Mesenchymal stem cell (in vitro differentiated cells and primary cell): ENCODE measurements at regions not wholly inside any gene's neighbourhood (a gene's known extent, or its start where the extent isn't known, plus 50 kb on each side); places are given as distances from the start of the nearest gene placed in this dataset.

Experiments
- DNase-seq: peaks from one replicate; pipeline ENCODE4 v3.0.0-alpha.2; 2013
- H2AFZ ChIP-seq: one replicate; pipeline ENCODE4 v1.6.1; 2013; ENCODE audit warnings: low read depth, mild to moderate bottlenecking, control low read depth, inconsistent platforms, low read length, moderate library complexity
- H2AK5ac ChIP-seq: 2 replicates; pipeline ENCODE4 v1.6.1; 2013; ENCODE audit warnings: low read length, moderate library complexity, mild to moderate bottlenecking, inconsistent platforms; ENCODE audit not compliant: severe bottlenecking
- H2BK120ac ChIP-seq: one replicate; pipeline ENCODE4 v1.6.1; 2013; ENCODE audit warnings: low read depth, mild to moderate bottlenecking, inconsistent platforms, low read length, moderate library complexity
- H2BK12ac ChIP-seq, 2 experiments: one replicate each; pipeline ENCODE4 v1.6.1; 2013; ENCODE audit warnings: inconsistent platforms in 2 of 2, low read length in 2 of 2, mild to moderate bottlenecking in 2 of 2, moderate library complexity in 2 of 2, control low read depth in 1 of 2
- H2BK15ac ChIP-seq: one replicate; pipeline ENCODE4 v1.6.1; 2013; ENCODE audit warnings: mild to moderate bottlenecking, low read depth, inconsistent platforms; ENCODE audit not compliant: poor library complexity, severe bottlenecking
- H2BK5ac ChIP-seq: 2 replicates; pipeline ENCODE4 v1.6.1; 2013; ENCODE audit warnings: low read depth, mild to moderate bottlenecking, low read length, control low read depth, inconsistent platforms; ENCODE audit not compliant: poor library complexity, severe bottlenecking
- H3K14ac ChIP-seq, 2 experiments: one replicate each; pipeline ENCODE4 v1.6.1; 2013; ENCODE audit warnings: inconsistent platforms in 2 of 2, low read length in 2 of 2, control low read depth in 1 of 2, mild to moderate bottlenecking in 1 of 2, moderate library complexity in 1 of 2
- H3K18ac ChIP-seq, 2 experiments: one replicate each; pipeline ENCODE4 v1.6.1; 2013; ENCODE audit warnings: inconsistent platforms in 2 of 2, low read length in 2 of 2, control low read depth in 1 of 2, low read depth in 1 of 2, mild to moderate bottlenecking in 1 of 2
- H3K23ac ChIP-seq, 2 experiments: one replicate each; pipeline ENCODE4 v1.6.1; 2013; ENCODE audit warnings: inconsistent platforms in 2 of 2, low read length in 2 of 2, mild to moderate bottlenecking in 2 of 2, moderate library complexity in 2 of 2, control low read depth in 1 of 2
- H3K27ac ChIP-seq: 2 replicates; pipeline ENCODE4 v1.5.1; 2013; ENCODE audit warnings: mild to moderate bottlenecking, moderate library complexity, low read length, control low read depth, inconsistent platforms; ENCODE audit not compliant: poor library complexity, severe bottlenecking
- H3K27me3 ChIP-seq, 2 experiments: 2 replicates each; pipeline versions ENCODE4 v1.6.1 to v1.7.0; 2013; ENCODE audit warnings: low read length in 2 of 2, mild to moderate bottlenecking in 2 of 2, moderate library complexity in 2 of 2, control low read depth in 1 of 2, inconsistent platforms in 1 of 2; ENCODE audit not compliant: control insufficient read depth in 1 of 2, insufficient read depth in 1 of 2
- H3K36me3 ChIP-seq, 2 experiments: 2 replicates each; pipeline versions ENCODE4 v1.6.1 to v1.7.0; 2013; ENCODE audit warnings: low read length in 2 of 2, control low read depth in 1 of 2, inconsistent platforms in 1 of 2, low read depth in 1 of 2, mild to moderate bottlenecking in 1 of 2; ENCODE audit not compliant: insufficient read depth in 2 of 2, control insufficient read depth in 1 of 2
- H3K4ac ChIP-seq, 2 experiments: one replicate each; pipeline ENCODE4 v1.6.1; 2013; ENCODE audit warnings: inconsistent platforms in 2 of 2, low read length in 2 of 2, mild to moderate bottlenecking in 2 of 2, moderate library complexity in 2 of 2, control low read depth in 1 of 2, low read depth in 1 of 2
- H3K4me1 ChIP-seq: 2 replicates; pipeline ENCODE4 v1.6.1; 2013; ENCODE audit warnings: low read depth, low read length, control low read depth; ENCODE audit not compliant: control insufficient read depth, insufficient read depth
- H3K4me2 ChIP-seq: 2 replicates; pipeline ENCODE4 v1.6.1; 2013; ENCODE audit warnings: low read length, mild to moderate bottlenecking, inconsistent platforms; ENCODE audit not compliant: poor library complexity, severe bottlenecking
- H3K4me3 ChIP-seq, 2 experiments: 2 replicates each; pipeline versions ENCODE4 v1.5.1 to v1.7.0; 2013; ENCODE audit warnings: low read length in 2 of 2, mild to moderate bottlenecking in 2 of 2, control low read depth in 1 of 2, low read depth in 1 of 2; ENCODE audit not compliant: insufficient read depth in 1 of 2
- H3K79me1 ChIP-seq: replicated peaks from 2 replicates; pipeline ENCODE4 v1.6.1; 2013; ENCODE audit warnings: mild to moderate bottlenecking, control low read depth, low read length, inconsistent platforms; ENCODE audit not compliant: poor library complexity, severe bottlenecking
- H3K9ac ChIP-seq: 2 replicates; pipeline ENCODE4 v1.7.0; 2013; ENCODE audit warnings: mild to moderate bottlenecking, low read length, moderate library complexity
- H3K9me3 ChIP-seq: 2 replicates; pipeline ENCODE4 v1.7.0; 2013; ENCODE audit warnings: mild to moderate bottlenecking, low read length; ENCODE audit not compliant: control insufficient read depth
- H4K8ac ChIP-seq: one replicate; pipeline ENCODE4 v1.6.1; 2013; ENCODE audit warnings: inconsistent platforms, mild to moderate bottlenecking, low read length, moderate library complexity
- H4K91ac ChIP-seq: one replicate; pipeline ENCODE4 v1.6.1; 2013; ENCODE audit warnings: mild to moderate bottlenecking, low read length, inconsistent platforms
- WGBS: methylation state at CpG from one replicate; pipeline ENCODE4 v1.1.7; 2013; ENCODE audit warnings: mixed read lengths; 5-methylcytosine and 5-hydroxymethylcytosine counted together

- no CpG with 5 or more reads among the region's 2 CpGs for WGBS
- Histone ChIP-seq H3K4ac (no peak overlapping the region), H3K4me2 (no peak overlapping the region), H3K18ac (no peak overlapping the region), H3K36me3 (no peaks in the 10 kb centered on the region), H2AK5ac (no peak overlapping the region), H2BK15ac (no peak overlapping the region), H3K27ac (no peak overlapping the region), H3K4me3 (no peak overlapping the region), H2BK120ac (no peak overlapping the region), H3K23ac (no peak overlapping the region), H2BK5ac (no peak overlapping the region), H3K27me3 (no peaks in the 10 kb centered on the region), H2AFZ (no peak overlapping the region), H3K9ac (no peak overlapping the region), H4K8ac (no peak overlapping the region), H4K91ac (no peak overlapping the region), H2BK12ac (no peak overlapping the region), H3K4me1 (no peaks in the 10 kb centered on the region), H3K14ac (no peak overlapping the region), H3K79me1 (no peaks in the 10 kb centered on the region), H3K9me3 (no peaks in the 10 kb centered on the region)
- no peak for DNase-seq
Observed at GRCh38 chr3:102686792-102687191, 252.0 kb downstream of the ZPLD1 start.

GRCh38 chr3:102687851-102688555, 253.2 kb downstream of the ZPLD1 start:
- Histone ChIP-seq H3K4me1 (no peaks in the 10 kb centered on the region), H4K8ac (no peak overlapping the region), H3K4ac (no peak overlapping the region), H3K4me3 (no peak overlapping the region), H2BK5ac (no peak overlapping the region), H2AK5ac (no peak overlapping the region), H2BK15ac (no peak overlapping the region), H3K36me3 (no peaks in the 10 kb centered on the region), H3K27me3 (no peaks in the 10 kb centered on the region), H3K27ac (no peak overlapping the region), H3K9me3 (no peaks in the 10 kb centered on the region), H3K18ac (no peak overlapping the region), H3K4me2 (no peak overlapping the region), H3K14ac (no peak overlapping the region), H3K79me1 (no peaks in the 10 kb centered on the region), H2BK120ac (no peak overlapping the region), H2AFZ (no peak overlapping the region), H4K91ac (no peak overlapping the region), H2BK12ac (no peak overlapping the region), H3K9ac (no peak overlapping the region), H3K23ac (no peak overlapping the region)
- no peak for DNase-seq
- 64% methylated on average over 3 of the region's 4 CpGs for WGBS

- Histone ChIP-seq H3K27me3 (no peaks in the 10 kb centered on the region), H2AFZ (no peak overlapping the region), H3K4me3 (no peak overlapping the region), H3K9me3 (no peaks in the 10 kb centered on the region), H3K27ac (no peak overlapping the region), H3K9ac (no peak overlapping the region), H3K79me1 (no peaks in the 10 kb centered on the region), H3K4me2 (no peak overlapping the region), H3K4me1 (no peaks in the 10 kb centered on the region), H2BK15ac (no peak overlapping the region), H3K36me3 (no peaks in the 10 kb centered on the region), H2BK5ac (no peak overlapping the region), H2AK5ac (no peak overlapping the region), H3K18ac (no peak overlapping the region), H2BK12ac (no peak overlapping the region), H3K23ac (no peak overlapping the region), H4K91ac (no peak overlapping the region), H4K8ac (no peak overlapping the region), H3K14ac (no peak overlapping the region), H2BK120ac (no peak overlapping the region), H3K4ac (no peak overlapping the region)
- no CpG with 5 or more reads among the region's 1 CpG for WGBS
- DNase-seq, result no peak
Observed at GRCh38 chr3:102688556-102688930, 253.7 kb downstream of the ZPLD1 start.

- Histone ChIP-seq H3K27ac (no peak overlapping the region), H4K8ac (no peak overlapping the region), H2AFZ (no peak overlapping the region), H3K18ac (no peak overlapping the region), H3K9me3 (no peaks in the 10 kb centered on the region), H3K23ac (no peak overlapping the region), H2AK5ac (no peak overlapping the region), H3K4me2 (no peak overlapping the region), H2BK12ac (no peak overlapping the region), H3K4ac (no peak overlapping the region), H3K9ac (no peak overlapping the region), H4K91ac (no peak overlapping the region), H2BK5ac (no peak overlapping the region), H3K4me3 (no peak overlapping the region), H3K14ac (no peak overlapping the region), H2BK120ac (no peak overlapping the region), H3K4me1 (no peaks in the 10 kb centered on the region), H3K36me3 (no peaks in the 10 kb centered on the region), H3K79me1 (no peaks in the 10 kb centered on the region), H3K27me3 (no peaks in the 10 kb centered on the region), H2BK15ac (no peak overlapping the region)
- DNase-seq, result no peak
- no CpG with 5 or more reads among the region's 2 CpGs for WGBS
Observed at GRCh38 chr3:102691507-102691906, 256.7 kb downstream of the ZPLD1 start.
